ENCODE measurements at regions not wholly inside any gene's neighbourhood (a gene's known extent, or its start where the extent isn't known, plus 50 kb on each side); places are given as distances from the start of the nearest gene placed in this dataset.

DNA sequence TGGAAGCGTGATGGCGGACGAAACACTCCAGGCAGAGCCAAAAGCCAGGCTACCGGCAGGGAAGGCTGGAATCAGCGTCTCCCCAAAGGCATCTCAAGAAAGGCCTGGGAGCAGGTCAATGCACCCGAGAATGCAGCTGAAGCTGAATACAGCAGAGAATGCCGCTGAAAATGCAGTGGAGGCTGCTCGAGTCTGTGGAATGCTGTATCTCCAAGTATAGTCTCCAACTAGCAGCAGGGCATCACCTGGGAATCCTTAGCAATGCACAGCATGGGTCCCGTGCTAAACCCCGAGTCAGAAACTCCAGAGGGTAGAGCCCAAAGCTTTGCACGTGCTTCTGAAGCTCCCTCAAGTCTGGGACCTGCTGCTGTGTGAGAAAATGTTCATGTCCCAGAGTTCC lies 191.1 kb upstream of the ALKAL2 start:
- no peak overlapping the region for H3K4me3 ChIP-seq (replicated peaks; ENCODE audit: low read depth, low read length)
- no peak for DNase-seq (ENCODE audit: extremely low read depth, low read depth)
- TF ChIP-seq, protein P1, sequence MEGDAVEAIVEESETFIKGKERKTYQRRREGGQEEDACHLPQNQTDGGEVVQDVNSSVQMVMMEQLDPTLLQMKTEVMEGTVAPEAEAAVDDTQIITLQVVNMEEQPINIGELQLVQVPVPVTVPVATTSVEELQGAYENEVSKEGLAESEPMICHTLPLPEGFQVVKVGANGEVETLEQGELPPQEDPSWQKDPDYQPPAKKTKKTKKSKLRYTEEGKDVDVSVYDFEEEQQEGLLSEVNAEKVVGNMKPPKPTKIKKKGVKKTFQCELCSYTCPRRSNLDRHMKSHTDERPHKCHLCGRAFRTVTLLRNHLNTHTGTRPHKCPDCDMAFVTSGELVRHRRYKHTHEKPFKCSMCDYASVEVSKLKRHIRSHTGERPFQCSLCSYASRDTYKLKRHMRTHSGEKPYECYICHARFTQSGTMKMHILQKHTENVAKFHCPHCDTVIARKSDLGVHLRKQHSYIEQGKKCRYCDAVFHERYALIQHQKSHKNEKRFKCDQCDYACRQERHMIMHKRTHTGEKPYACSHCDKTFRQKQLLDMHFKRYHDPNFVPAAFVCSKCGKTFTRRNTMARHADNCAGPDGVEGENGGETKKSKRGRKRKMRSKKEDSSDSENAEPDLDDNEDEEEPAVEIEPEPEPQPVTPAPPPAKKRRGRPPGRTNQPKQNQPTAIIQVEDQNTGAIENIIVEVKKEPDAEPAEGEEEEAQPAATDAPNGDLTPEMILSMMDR (IDR thresholded peaks at IDR 0.05; ENCODE audit: low read depth, low read length, missing control alignments) = no peak

GRCh38 chr2:471560-471959 lies 183.7 kb upstream of the ALKAL2 start:
- H3K4me3 ChIP-seq (replicated peaks; ENCODE audit: low read depth, low read length) = no peak overlapping the region
- DNase-seq (ENCODE audit: extremely low read depth, low read depth) = no peak
- TF ChIP-seq, protein P1 (IDR thresholded peaks at IDR 0.05; ENCODE audit: low read depth, low read length, missing control alignments) = no peak

GRCh38 chr2:469514-469913 lies 181.6 kb upstream of the ALKAL2 start:
- TF ChIP-seq, protein P1 (IDR thresholded peaks at IDR 0.05; ENCODE audit: low read depth, low read length, missing control alignments) = no peak
- no peak for DNase-seq (ENCODE audit: extremely low read depth, low read depth)

GRCh38 chr2:468648-469336 lies 180.9 kb upstream of the ALKAL2 start:
- H3K4me3 ChIP-seq (replicated peaks; ENCODE audit: low read depth, low read length) = no peak overlapping the region
- no peak for DNase-seq (ENCODE audit: extremely low read depth, low read depth)
- TF ChIP-seq, protein P1 (IDR thresholded peaks at IDR 0.05; ENCODE audit: low read depth, low read length, missing control alignments) = no peak

More at GRCh38 chr2:469514-469913, 181.6 kb upstream of the ALKAL2 start:
- H3K4me3 ChIP-seq (replicated peaks; ENCODE audit: low read depth, low read length) = no peak overlapping the region

DNA sequence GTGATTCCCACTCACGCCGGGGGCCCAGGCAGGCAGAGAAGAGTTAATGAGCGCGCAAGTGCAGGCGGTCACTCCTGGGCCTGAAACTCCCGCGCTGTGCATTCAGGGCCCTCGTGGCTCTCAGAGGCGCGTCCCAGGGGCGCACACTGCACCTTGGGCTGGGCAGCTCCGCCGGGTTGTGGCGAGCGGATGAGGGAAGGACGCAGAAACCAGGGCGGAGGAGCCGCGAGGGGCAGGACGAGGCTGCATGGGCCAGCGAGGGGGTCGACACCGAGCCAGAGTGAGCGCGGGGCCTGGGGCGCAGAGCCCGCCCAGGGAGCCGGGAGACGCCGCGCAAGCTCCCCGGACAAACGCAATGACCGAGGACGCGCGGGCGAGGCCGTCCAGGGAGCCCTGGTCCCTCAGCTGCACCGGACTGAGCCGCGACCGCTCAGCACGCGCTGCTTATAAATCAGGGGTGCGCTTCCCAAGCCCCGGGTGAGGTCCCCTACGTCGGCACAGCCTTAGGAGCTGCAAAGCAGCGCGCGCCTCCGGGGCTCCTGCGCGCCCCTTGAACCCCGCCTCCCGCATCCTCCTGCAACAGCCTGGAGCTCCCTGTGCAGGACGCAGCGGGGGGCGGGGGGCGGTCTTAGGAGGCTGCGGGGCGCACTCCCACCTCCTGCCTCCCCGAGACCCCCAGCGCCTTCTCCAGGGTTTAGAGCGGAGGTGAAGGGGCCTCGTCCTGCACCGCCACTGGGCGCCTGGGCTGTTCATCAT lies 180.2 kb upstream of the ALKAL2 start:
- no peak overlapping the region for H3K4me3 ChIP-seq (replicated peaks; ENCODE audit: low read depth, low read length)
- DNase-seq (ENCODE audit: extremely low read depth, low read depth) = no peak
- TF ChIP-seq, protein P1 (IDR thresholded peaks at IDR 0.05; ENCODE audit: low read depth, low read length, missing control alignments) = no peak

GRCh38 chr2:467543-467891 lies 179.6 kb upstream of the ALKAL2 start:
- DNase-seq (ENCODE audit: extremely low read depth, low read depth) = no peak
- TF ChIP-seq, protein P1 (IDR thresholded peaks at IDR 0.05; ENCODE audit: low read depth, low read length, missing control alignments) = no peak
- no peak overlapping the region for H3K4me3 ChIP-seq (replicated peaks; ENCODE audit: low read depth, low read length)
